ENCODE measurements at regions not wholly inside any gene's neighbourhood (a gene's known extent, or its start where the extent isn't known, plus 50 kb on each side); places are given as distances from the start of the nearest gene placed in this dataset.
A peak's percentile ranks its signal among the peaks of the same experiment; 100 is the strongest.

DNA sequence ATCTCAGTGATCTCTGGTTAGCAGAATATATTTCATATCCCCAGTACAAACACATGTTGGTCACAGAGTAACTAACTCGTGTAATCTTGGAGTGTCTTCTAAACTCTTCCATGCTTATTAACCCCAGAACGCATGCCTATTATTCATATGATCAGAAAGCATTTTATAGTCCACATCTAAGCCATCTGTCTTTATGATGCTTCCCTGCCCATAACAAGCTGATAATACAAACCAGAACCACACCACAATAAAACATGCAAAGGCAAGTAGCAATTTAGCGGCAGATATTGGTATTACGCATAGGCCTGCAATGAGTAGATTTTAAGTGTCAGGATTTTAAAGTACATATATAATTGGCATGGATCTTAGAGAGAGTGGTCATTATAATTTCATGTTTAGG, 120.0 kb upstream of the PRKCQ start:
- Histone ChIP-seq H3K36me3 (ENCODE audit: control insufficient read depth in 1 of 2, insufficient read depth in 2 of 2, low read depth in 1 of 2, low read length in 2 of 2) (no peaks in the 10 kb centered on the region), H3K4me3 (ENCODE audit: insufficient read depth in 1 of 2, low read depth in 1 of 2, low read length in 2 of 2) (no peak overlapping the region), H2BK15ac (ENCODE audit: low read depth, poor library complexity, severe bottlenecking) (no peak overlapping the region), H3K9me3 (ENCODE audit: control insufficient read depth, low read length) (no peaks in the 10 kb centered on the region), H3K14ac (ENCODE audit: low read length in 2 of 2) (no peak overlapping the region), H3K4me1 (ENCODE audit: control insufficient read depth, insufficient read depth, low read depth, low read length) (no peaks in the 10 kb centered on the region), H2AFZ (ENCODE audit: low read depth, low read length) (no peak overlapping the region), H3K79me1 (replicated peaks; ENCODE audit: low read length, poor library complexity, severe bottlenecking) (no peaks in the 10 kb centered on the region), H2BK120ac (ENCODE audit: low read depth, low read length) (no peak overlapping the region), H2BK5ac (ENCODE audit: low read depth, low read length, poor library complexity, severe bottlenecking) (no peak overlapping the region), H3K23ac (ENCODE audit: low read length in 2 of 2) (no peak overlapping the region), H4K91ac (ENCODE audit: low read length) (no peak overlapping the region), H3K9ac (ENCODE audit: low read length) (no peak overlapping the region), H3K18ac (ENCODE audit: low read depth in 1 of 2, low read length in 2 of 2) (no peak overlapping the region), H3K27me3 (ENCODE audit: control insufficient read depth in 1 of 2, insufficient read depth in 1 of 2, low read length in 2 of 2) (no peaks in the 10 kb centered on the region), H2AK5ac (ENCODE audit: low read length, severe bottlenecking) (no peak overlapping the region), H2BK12ac (ENCODE audit: low read length in 2 of 2) (no peak overlapping the region), H3K4ac (ENCODE audit: low read depth in 1 of 2, low read length in 2 of 2) (no peak overlapping the region), H3K27ac (ENCODE audit: low read length, poor library complexity, severe bottlenecking) (no peak overlapping the region), H4K8ac (ENCODE audit: low read length) (no peak overlapping the region), H3K4me2 (ENCODE audit: low read length, poor library complexity, severe bottlenecking) (no peak overlapping the region)
- 93% methylated on average over 4 of the region's 4 CpGs for WGBS
- no peak for DNase-seq

DNA sequence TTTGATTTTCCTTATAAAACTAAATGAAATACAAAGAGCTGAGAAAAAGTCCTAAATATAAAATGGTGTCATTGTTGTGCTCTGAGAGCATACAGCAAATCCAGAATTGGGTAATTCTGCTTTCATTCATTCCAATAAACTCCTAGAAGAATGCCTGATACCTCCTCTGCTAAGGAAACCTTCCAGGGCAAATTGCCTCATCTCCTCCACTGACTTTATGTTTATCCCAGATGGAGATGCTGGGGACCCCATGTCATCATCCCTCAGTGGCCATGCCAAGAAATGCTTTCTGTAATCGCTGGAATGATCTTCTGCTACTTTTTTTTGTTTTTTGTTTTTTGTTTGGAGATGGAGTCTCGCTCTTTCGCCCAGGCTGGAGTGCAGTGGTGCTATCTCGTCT, 119.3 kb upstream of the PRKCQ start:
- Histone ChIP-seq H2AK5ac (ENCODE audit: low read length, severe bottlenecking) (no peak overlapping the region), H3K79me1 (replicated peaks; ENCODE audit: low read length, poor library complexity, severe bottlenecking) (no peaks in the 10 kb centered on the region), H4K8ac (ENCODE audit: low read length) (no peak overlapping the region), H3K27me3 (ENCODE audit: control insufficient read depth in 1 of 2, insufficient read depth in 1 of 2, low read length in 2 of 2) (no peaks in the 10 kb centered on the region), H3K4me2 (ENCODE audit: low read length, poor library complexity, severe bottlenecking) (no peak overlapping the region), H3K4me1 (ENCODE audit: control insufficient read depth, insufficient read depth, low read depth, low read length) (no peaks in the 10 kb centered on the region), H3K9ac (ENCODE audit: low read length) (no peak overlapping the region), H2BK12ac (ENCODE audit: low read length in 2 of 2) (no peak overlapping the region), H3K9me3 (ENCODE audit: control insufficient read depth, low read length) (no peaks in the 10 kb centered on the region), H3K4ac (ENCODE audit: low read depth in 1 of 2, low read length in 2 of 2) (no peak overlapping the region), H2BK15ac (ENCODE audit: low read depth, poor library complexity, severe bottlenecking) (no peak overlapping the region), H3K27ac (ENCODE audit: low read length, poor library complexity, severe bottlenecking) (no peak overlapping the region), H2BK120ac (ENCODE audit: low read depth, low read length) (no peak overlapping the region), H2BK5ac (ENCODE audit: low read depth, low read length, poor library complexity, severe bottlenecking) (no peak overlapping the region), H3K36me3 (ENCODE audit: control insufficient read depth in 1 of 2, insufficient read depth in 2 of 2, low read depth in 1 of 2, low read length in 2 of 2) (no peaks in the 10 kb centered on the region), H3K14ac (ENCODE audit: low read length in 2 of 2) (no peak overlapping the region), H3K18ac (ENCODE audit: low read depth in 1 of 2, low read length in 2 of 2) (no peak overlapping the region), H4K91ac (ENCODE audit: low read length) (no peak overlapping the region), H2AFZ (ENCODE audit: low read depth, low read length) (no peak overlapping the region), H3K23ac (ENCODE audit: low read length in 2 of 2) (no peak overlapping the region), H3K4me3 (ENCODE audit: insufficient read depth in 1 of 2, low read depth in 1 of 2, low read length in 2 of 2) (no peak overlapping the region)
- DNase-seq: peak; percentile 46
- WGBS: 89% methylated on average over 4 of the region's 4 CpGs

DNA sequence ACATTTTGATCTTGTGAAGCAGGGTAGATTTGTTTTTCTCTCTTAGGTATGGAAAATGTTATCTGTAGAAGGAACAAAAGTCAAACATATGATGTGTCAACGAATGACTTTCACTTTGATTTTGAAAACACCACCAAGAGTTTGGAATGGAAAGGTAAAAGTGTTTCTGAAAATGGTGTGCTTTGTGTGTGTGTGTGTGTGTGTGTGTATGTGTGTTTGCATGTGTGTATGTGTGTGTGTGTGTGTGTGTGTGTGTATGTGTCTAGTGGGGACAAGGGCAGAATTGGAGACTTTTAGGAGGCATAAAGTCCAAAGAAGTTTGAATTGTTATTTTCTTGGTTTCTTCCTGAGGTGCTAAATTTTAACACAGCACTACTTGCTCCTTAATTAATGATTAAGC, 115.4 kb upstream of the PRKCQ start:
- no peak overlapping the region for H2BK12ac ChIP-seq (ENCODE audit: low read length in 2 of 2)
- H4K91ac ChIP-seq (ENCODE audit: low read length): no peak overlapping the region
- no peak overlapping the region for H3K4me2 ChIP-seq (ENCODE audit: low read length, poor library complexity, severe bottlenecking)
- H2BK120ac ChIP-seq (ENCODE audit: low read depth, low read length): no peak overlapping the region
- no peak overlapping the region for H3K18ac ChIP-seq (ENCODE audit: low read depth in 1 of 2, low read length in 2 of 2)
- no peak overlapping the region for H3K14ac ChIP-seq (ENCODE audit: low read length in 2 of 2)
- H2BK5ac ChIP-seq (ENCODE audit: low read depth, low read length, poor library complexity, severe bottlenecking): no peak overlapping the region
- no peaks in the 10 kb centered on the region for H3K4me1 ChIP-seq (ENCODE audit: control insufficient read depth, insufficient read depth, low read depth, low read length)
- H3K9ac ChIP-seq (ENCODE audit: low read length): no peak overlapping the region
- H3K9me3 ChIP-seq (ENCODE audit: control insufficient read depth, low read length): no peaks in the 10 kb centered on the region
- no peak overlapping the region for H3K27ac ChIP-seq (ENCODE audit: low read length, poor library complexity, severe bottlenecking)
- H3K4me3 ChIP-seq (ENCODE audit: insufficient read depth in 1 of 2, low read depth in 1 of 2, low read length in 2 of 2): no peak overlapping the region
- no peak overlapping the region for H2BK15ac ChIP-seq (ENCODE audit: low read depth, poor library complexity, severe bottlenecking)
- H3K23ac ChIP-seq (ENCODE audit: low read length in 2 of 2): no peak overlapping the region
- H2AFZ ChIP-seq (ENCODE audit: low read depth, low read length): no peak overlapping the region
- WGBS: 98% methylated on average over 1 of the region's 1 CpG
- H4K8ac ChIP-seq (ENCODE audit: low read length): no peak overlapping the region
- no peak overlapping the region for H3K4ac ChIP-seq (ENCODE audit: low read depth in 1 of 2, low read length in 2 of 2)
- H3K79me1 ChIP-seq (replicated peaks; ENCODE audit: low read length, poor library complexity, severe bottlenecking): no peaks in the 10 kb centered on the region
- DNase-seq: no peak
- no peak overlapping the region for H2AK5ac ChIP-seq (ENCODE audit: low read length, severe bottlenecking)
- H3K36me3 ChIP-seq (ENCODE audit: control insufficient read depth in 1 of 2, insufficient read depth in 2 of 2, low read depth in 1 of 2, low read length in 2 of 2): no peaks in the 10 kb centered on the region
- no peaks in the 10 kb centered on the region for H3K27me3 ChIP-seq (ENCODE audit: control insufficient read depth in 1 of 2, insufficient read depth in 1 of 2, low read length in 2 of 2)

DNA sequence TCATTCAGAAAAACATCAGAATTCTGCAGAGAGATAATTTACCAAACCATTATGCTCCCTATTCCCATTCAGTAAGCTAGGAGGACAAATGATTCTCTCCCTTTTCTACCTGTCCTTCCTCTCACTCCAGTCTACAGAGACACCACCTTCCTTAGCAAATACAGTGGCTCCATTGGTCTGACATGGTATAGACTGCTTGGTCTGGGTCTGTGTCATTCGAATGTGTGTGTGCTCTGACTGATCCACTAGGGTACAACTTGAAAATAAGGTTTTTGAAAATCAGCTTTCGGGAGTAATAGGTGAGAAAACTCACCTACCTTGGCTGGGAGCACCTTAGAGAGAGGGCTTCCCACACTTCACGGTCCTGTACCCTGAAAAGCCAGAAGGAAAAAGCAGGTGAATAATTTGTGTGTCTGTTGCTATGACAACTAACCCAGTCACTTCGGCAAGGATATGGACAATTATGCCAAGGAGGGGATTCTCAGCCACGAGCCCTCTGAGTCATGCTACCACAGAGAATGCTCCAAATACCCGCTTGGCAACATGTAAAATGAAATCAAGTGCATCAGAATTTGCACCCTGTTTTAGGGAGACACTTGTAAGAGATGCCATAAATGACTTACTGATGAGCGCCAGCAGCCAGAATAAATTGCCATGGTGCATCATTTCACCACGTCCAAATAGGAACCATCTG, 114.5 kb upstream of the PRKCQ start:
- H3K36me3 ChIP-seq (ENCODE audit: control insufficient read depth in 1 of 2, insufficient read depth in 2 of 2, low read depth in 1 of 2, low read length in 2 of 2): no peaks in the 10 kb centered on the region
- no peak overlapping the region for H2BK120ac ChIP-seq (ENCODE audit: low read depth, low read length)
- no peak overlapping the region for H3K14ac ChIP-seq (ENCODE audit: low read length in 2 of 2)
- H3K23ac ChIP-seq (ENCODE audit: low read length in 2 of 2): no peak overlapping the region
- no peak overlapping the region for H2BK5ac ChIP-seq (ENCODE audit: low read depth, low read length, poor library complexity, severe bottlenecking)
- WGBS: 82% methylated on average over 8 of the region's 8 CpGs
- H3K4me2 ChIP-seq (ENCODE audit: low read length, poor library complexity, severe bottlenecking): no peak overlapping the region
- no peak overlapping the region for H3K4me3 ChIP-seq (ENCODE audit: insufficient read depth in 1 of 2, low read depth in 1 of 2, low read length in 2 of 2)
- H3K18ac ChIP-seq (ENCODE audit: low read depth in 1 of 2, low read length in 2 of 2): no peak overlapping the region
- no peak overlapping the region for H2BK15ac ChIP-seq (ENCODE audit: low read depth, poor library complexity, severe bottlenecking)
- H2AFZ ChIP-seq (ENCODE audit: low read depth, low read length): no peak overlapping the region
- H3K9ac ChIP-seq (ENCODE audit: low read length): no peak overlapping the region
- no peak overlapping the region for H3K27ac ChIP-seq (ENCODE audit: low read length, poor library complexity, severe bottlenecking)
- no peak overlapping the region for H2BK12ac ChIP-seq (ENCODE audit: low read length in 2 of 2)
- H2AK5ac ChIP-seq (ENCODE audit: low read length, severe bottlenecking): no peak overlapping the region
- DNase-seq: peak; percentile 28
- H3K4me1 ChIP-seq (ENCODE audit: control insufficient read depth, insufficient read depth, low read depth, low read length): no peaks in the 10 kb centered on the region
- no peak overlapping the region for H3K4ac ChIP-seq (ENCODE audit: low read depth in 1 of 2, low read length in 2 of 2)
- H4K91ac ChIP-seq (ENCODE audit: low read length): no peak overlapping the region
- peak overlapping the region; percentile 28 for H4K8ac ChIP-seq (ENCODE audit: low read length)
- H3K79me1 ChIP-seq (replicated peaks; ENCODE audit: low read length, poor library complexity, severe bottlenecking): no peaks in the 10 kb centered on the region
- no peaks in the 10 kb centered on the region for H3K27me3 ChIP-seq (ENCODE audit: control insufficient read depth in 1 of 2, insufficient read depth in 1 of 2, low read length in 2 of 2)
- H3K9me3 ChIP-seq (ENCODE audit: control insufficient read depth, low read length): no peaks in the 10 kb centered on the region

Data from mesenchymal stem cell (in vitro differentiated cells and primary cell).